Panc1 (cell line): ENCODE measurements at regions not wholly inside any gene's neighbourhood (a gene's known extent, or its start where the extent isn't known, plus 50 kb on each side); places are given as distances from the start of the nearest gene placed in this dataset.

ENCODE experiments used
- ATAC-seq: fragments of 200-7000 bp; cut with Tn5 transposase; 2 replicates; pipeline ENCODE4 v1.9.1; 2020; ENCODE audit warnings: mild to moderate bottlenecking, moderate library complexity
- BruUV-seq: library from RNA; stranded (reverse); fragments of 400-500 nt; replicated peaks from 2 replicates; lab custom pipeline; 2021; lab: Mats Ljungman, UMichigan
- CTCF ChIA-PET: fragments of 300-600 bp; sonication (Branson Sonifier 250); formaldehyde crosslinking; loops from one replicate; lab custom pipeline; 2022; ENCODE audit warnings: antibody characterized with exemption; lab: Charles Lee
- POLR2A ChIA-PET: fragments of 300-600 bp; sonication (Branson Sonifier 250); formaldehyde crosslinking; loops from one replicate; lab custom pipeline; 2022; ENCODE audit warnings: antibody characterized with exemption; lab: Charles Lee
- DNase-seq: peaks from one replicate; pipeline ENCODE4 v3.0.0-alpha.2; 2010; ENCODE audit warnings: low read depth, low spot score
- H3K27ac ChIP-seq: 2 replicates; pipeline ENCODE4 v1.5.1; 2011; ENCODE audit warnings: mild to moderate bottlenecking, low read length, inconsistent platforms
- H3K27me3 ChIP-seq: fragments of 200-500 bp; sonication (Bioruptor generic); 2 replicates; pipeline ENCODE4 v1.6.0; 2014; ENCODE audit warnings: low read length, inconsistent platforms; ENCODE audit not compliant: control insufficient read depth, insufficient read depth
- H3K36me3 ChIP-seq: fragments of 200-500 bp; sonication (Bioruptor generic); 2 replicates; pipeline ENCODE4 v1.5.1; 2014; ENCODE audit warnings: inconsistent platforms, mild to moderate bottlenecking, low read length, moderate library complexity; ENCODE audit not compliant: control insufficient read depth, insufficient read depth
- H3K4me1 ChIP-seq: 2 replicates; pipeline ENCODE4 v1.5.1; 2011; ENCODE audit warnings: inconsistent platforms, mild to moderate bottlenecking, low read length, moderate library complexity; ENCODE audit not compliant: control insufficient read depth, insufficient read depth
- H3K4me3 ChIP-seq, 2 experiments: 2 replicates each; pipeline ENCODE4 v1.5.1; 2011 to 2012; ENCODE audit warnings: low read depth in 2 of 2, low read length in 2 of 2, mild to moderate bottlenecking in 2 of 2, inconsistent platforms in 1 of 2, moderate library complexity in 1 of 2
- H3K9me3 ChIP-seq: fragments of 200-500 bp; sonication (Bioruptor generic); 2 replicates; pipeline ENCODE4 v1.5.1; 2014; ENCODE audit warnings: low read depth, mild to moderate bottlenecking, inconsistent platforms, low read length, moderate library complexity; ENCODE audit not compliant: control insufficient read depth, insufficient read depth
- POLR2AphosphoS5 ChIP-seq: IDR thresholded peaks from 2 replicates; pipeline ENCODE4 v1.6.1; 2012; ENCODE audit warnings: mild to moderate bottlenecking, low read depth, low read length, moderate library complexity
- SIN3A ChIP-seq: IDR thresholded peaks from 2 replicates; pipeline ENCODE4 v1.6.1; 2012; ENCODE audit warnings: low read depth, mild to moderate bottlenecking, low read length, moderate library complexity, borderline replicate concordance; ENCODE audit not compliant: insufficient read depth
- TCF7L2 ChIP-seq: IDR thresholded peaks from 2 replicates; pipeline ENCODE4 v1.6.1; 2011; ENCODE audit warnings: mild to moderate bottlenecking, low read depth, low read length, inconsistent platforms
- in situ Hi-C: cut with HindIII; loops from 2 replicates; pipeline ENCODE4 v1.10.0; 2016; ENCODE audit warnings: low sequenced_read_pairs, low pct_unique_long_range_greater_than_20kb
- intact Hi-C: fragments of 100-400 bp; cut with micrococcal nuclease; formaldehyde crosslinking; loops from one replicate; pipeline ENCODE4 v1.10.0; 2022; ENCODE audit not compliant: unreplicated experiment
- TF ChIP-seq, protein P1 (sequence below), 2 experiments: IDR thresholded peaks; 2 replicates each; pipeline ENCODE4 v1.6.1; 2011 to 2012; ENCODE audit warnings: low read depth in 2 of 2, control low read depth in 1 of 2, low read length in 1 of 2, mild to moderate bottlenecking in 1 of 2, moderate library complexity in 1 of 2; ENCODE audit not compliant: insufficient read depth in 1 of 2
- TF ChIP-seq, protein P2 (sequence below): fragments of 450-650 bp; IDR thresholded peaks from 2 replicates; pipeline ENCODE4 v1.5.1; 2017; ENCODE audit warnings: mild to moderate bottlenecking

DNA sequence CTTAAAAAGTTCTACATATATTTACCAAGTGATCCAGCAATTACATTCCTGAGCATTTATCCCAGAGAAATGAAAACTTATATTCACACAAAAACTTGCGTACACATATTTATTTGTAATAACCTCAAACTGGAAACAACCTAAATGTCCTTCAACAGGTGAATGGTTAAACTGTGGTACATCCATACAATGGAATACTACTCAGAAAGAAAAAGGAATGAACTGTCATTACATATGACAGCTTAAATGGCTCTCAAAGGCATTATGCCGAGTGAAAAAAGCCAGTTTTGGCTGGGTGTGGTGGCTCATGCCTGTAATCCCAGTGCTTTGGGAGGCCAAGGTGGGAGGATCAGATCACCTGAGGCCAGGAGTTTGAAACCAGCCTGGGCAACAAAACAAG is 79.1 kb upstream of the DYNC1I2 start:
- ChIA-PET CTCF (no interaction called here), POLR2A (no interaction called here)
- Histone ChIP-seq H3K4me3 (no peak overlapping the region), H3K27me3 (no peaks in the 10 kb centered on the region), H3K9me3 (no peaks in the 10 kb centered on the region), H3K36me3 (no peaks in the 10 kb centered on the region), H3K4me1 (no peaks in the 10 kb centered on the region), H3K27ac (no peak overlapping the region)
- ATAC-seq (no peak), DNase-seq (no peak)
- intact Hi-C loops (no loop called here), in situ Hi-C loops (no loop called here)
- TF ChIP-seq TCF7L2 (no peak), SIN3A (no peak), POLR2AphosphoS5 (no peak)
- TF ChIP-seq, protein P1, sequence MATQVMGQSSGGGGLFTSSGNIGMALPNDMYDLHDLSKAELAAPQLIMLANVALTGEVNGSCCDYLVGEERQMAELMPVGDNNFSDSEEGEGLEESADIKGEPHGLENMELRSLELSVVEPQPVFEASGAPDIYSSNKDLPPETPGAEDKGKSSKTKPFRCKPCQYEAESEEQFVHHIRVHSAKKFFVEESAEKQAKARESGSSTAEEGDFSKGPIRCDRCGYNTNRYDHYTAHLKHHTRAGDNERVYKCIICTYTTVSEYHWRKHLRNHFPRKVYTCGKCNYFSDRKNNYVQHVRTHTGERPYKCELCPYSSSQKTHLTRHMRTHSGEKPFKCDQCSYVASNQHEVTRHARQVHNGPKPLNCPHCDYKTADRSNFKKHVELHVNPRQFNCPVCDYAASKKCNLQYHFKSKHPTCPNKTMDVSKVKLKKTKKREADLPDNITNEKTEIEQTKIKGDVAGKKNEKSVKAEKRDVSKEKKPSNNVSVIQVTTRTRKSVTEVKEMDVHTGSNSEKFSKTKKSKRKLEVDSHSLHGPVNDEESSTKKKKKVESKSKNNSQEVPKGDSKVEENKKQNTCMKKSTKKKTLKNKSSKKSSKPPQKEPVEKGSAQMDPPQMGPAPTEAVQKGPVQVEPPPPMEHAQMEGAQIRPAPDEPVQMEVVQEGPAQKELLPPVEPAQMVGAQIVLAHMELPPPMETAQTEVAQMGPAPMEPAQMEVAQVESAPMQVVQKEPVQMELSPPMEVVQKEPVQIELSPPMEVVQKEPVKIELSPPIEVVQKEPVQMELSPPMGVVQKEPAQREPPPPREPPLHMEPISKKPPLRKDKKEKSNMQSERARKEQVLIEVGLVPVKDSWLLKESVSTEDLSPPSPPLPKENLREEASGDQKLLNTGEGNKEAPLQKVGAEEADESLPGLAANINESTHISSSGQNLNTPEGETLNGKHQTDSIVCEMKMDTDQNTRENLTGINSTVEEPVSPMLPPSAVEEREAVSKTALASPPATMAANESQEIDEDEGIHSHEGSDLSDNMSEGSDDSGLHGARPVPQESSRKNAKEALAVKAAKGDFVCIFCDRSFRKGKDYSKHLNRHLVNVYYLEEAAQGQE (IDR thresholded peaks at IDR 0.05; ENCODE audit: insufficient read depth in 1 of 2, low read depth in 2 of 2, low read length in 1 of 2) = no peak
- TF ChIP-seq, protein P2, sequence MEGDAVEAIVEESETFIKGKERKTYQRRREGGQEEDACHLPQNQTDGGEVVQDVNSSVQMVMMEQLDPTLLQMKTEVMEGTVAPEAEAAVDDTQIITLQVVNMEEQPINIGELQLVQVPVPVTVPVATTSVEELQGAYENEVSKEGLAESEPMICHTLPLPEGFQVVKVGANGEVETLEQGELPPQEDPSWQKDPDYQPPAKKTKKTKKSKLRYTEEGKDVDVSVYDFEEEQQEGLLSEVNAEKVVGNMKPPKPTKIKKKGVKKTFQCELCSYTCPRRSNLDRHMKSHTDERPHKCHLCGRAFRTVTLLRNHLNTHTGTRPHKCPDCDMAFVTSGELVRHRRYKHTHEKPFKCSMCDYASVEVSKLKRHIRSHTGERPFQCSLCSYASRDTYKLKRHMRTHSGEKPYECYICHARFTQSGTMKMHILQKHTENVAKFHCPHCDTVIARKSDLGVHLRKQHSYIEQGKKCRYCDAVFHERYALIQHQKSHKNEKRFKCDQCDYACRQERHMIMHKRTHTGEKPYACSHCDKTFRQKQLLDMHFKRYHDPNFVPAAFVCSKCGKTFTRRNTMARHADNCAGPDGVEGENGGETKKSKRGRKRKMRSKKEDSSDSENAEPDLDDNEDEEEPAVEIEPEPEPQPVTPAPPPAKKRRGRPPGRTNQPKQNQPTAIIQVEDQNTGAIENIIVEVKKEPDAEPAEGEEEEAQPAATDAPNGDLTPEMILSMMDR = no peak
- BruUV-seq = no TSS peak

DNA sequence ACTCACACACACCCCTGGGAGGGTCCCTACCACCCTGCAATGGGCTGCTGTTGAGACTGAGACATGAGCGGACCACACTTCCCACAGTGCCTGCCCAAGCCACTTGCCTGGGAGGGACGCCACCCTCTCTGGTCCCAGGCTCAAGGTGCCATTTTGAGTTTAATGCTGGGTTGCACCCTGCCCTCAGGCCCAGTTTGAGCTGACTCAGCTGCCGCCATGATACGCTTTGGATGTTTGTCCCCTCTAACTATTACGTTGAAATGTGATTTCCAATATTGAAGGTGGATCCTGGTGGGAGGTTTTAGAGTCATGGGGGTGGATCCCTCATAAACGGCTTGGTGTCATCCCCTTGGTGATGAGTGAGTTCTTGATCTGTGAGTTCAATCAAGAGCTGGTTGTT is 76.4 kb upstream of the DYNC1I2 start:
- Histone ChIP-seq H3K36me3 (no peaks in the 10 kb centered on the region), H3K27me3 (no peaks in the 10 kb centered on the region), H3K4me1 (no peaks in the 10 kb centered on the region), H3K27ac (no peak overlapping the region), H3K9me3 (no peaks in the 10 kb centered on the region), H3K4me3 (no peak overlapping the region)
- intact Hi-C loops (no loop called here), in situ Hi-C loops (no loop called here)
- ChIA-PET POLR2A (no interaction called here), CTCF (interaction anchor here (0.8 kb wide), 1 partner anchor 1212 kb away, joined by 3 read pairs; no protein-coding TSS in a partner anchor)
- DNase-seq = no peak
- no TSS peak for BruUV-seq
- no peak for ATAC-seq
- TF ChIP-seq, protein P1 (IDR thresholded peaks at IDR 0.05; ENCODE audit: insufficient read depth in 1 of 2, low read depth in 2 of 2, low read length in 1 of 2) = no peak
- TF ChIP-seq, protein P2 = no peak
- TF ChIP-seq TCF7L2 = no peak
